ENCODE measurements at regions not wholly inside any gene's neighbourhood (a gene's known extent, or its start where the extent isn't known, plus 50 kb on each side); places are given as distances from the start of the nearest gene placed in this dataset.

DNA sequence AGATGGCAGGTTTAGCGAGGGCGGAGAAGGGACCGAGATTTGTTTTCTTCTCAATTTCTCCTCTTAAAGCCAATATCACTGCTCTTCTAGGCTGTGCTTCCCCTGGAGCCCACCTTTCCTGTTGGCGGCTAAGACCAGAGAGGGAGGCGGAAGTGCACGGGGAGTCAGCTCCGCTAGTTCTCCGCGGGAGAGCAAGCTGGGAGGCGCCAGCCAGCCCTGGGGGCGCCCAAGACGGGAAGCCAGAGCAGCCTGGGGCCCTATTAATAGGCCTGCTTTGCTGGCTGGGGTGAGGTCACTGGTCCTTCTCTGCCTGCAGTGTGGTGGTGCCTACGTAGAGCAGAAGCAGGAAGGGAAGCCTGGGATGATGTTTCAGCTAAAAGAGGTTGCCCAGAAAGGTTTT is 61.6 kb downstream of the LSM5 start:
- DNase-seq: no peak
- H3K36me3 Mint-ChIP-seq (ENCODE audit: low read depth): no peaks in the 10 kb centered on the region
- no peak overlapping the region for H3K4me3 Mint-ChIP-seq
- H3K9me3 Mint-ChIP-seq: no peaks in the 10 kb centered on the region
- peaks cover 79% of the 10 kb centered on the region for H3K27me3 Mint-ChIP-seq
- no peak overlapping the region for H3K27ac Mint-ChIP-seq
- H3K4me1 Mint-ChIP-seq (ENCODE audit: low read depth): no peaks in the 10 kb centered on the region

DNA sequence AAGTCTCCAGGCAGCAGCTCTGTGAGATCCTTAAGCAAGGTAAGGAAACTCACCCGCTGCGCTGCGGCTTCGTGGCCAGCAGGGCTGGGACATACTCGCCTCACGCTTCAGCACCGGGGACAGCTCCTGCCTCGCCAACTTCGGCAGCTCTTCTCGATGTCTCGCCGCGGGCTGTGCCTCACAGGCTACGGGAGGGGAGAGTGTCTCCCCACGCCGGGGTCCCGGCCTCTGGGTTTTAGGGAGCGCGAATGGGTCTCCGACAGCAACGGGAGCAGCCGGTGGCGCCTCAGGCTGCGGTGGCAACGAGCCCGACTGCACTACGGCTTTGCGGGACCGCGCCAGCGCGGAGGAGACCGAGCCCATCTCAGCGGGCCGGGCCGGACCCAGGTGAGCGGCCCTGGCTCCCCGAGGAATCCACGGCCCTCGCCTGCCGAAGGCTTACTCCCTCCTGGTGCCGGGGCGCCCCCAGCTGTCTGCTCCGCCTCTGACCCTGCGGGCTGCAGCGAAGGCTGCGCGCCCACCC is 62.4 kb downstream of the LSM5 start:
- DNase-seq: peak; percentile 74
- H3K9me3 Mint-ChIP-seq: no peaks in the 10 kb centered on the region
- no peaks in the 10 kb centered on the region for H3K36me3 Mint-ChIP-seq (ENCODE audit: low read depth)
- H3K4me1 Mint-ChIP-seq (ENCODE audit: low read depth): no peaks in the 10 kb centered on the region
- no peak overlapping the region for H3K4me3 Mint-ChIP-seq
- peaks cover 79% of the 10 kb centered on the region for H3K27me3 Mint-ChIP-seq
- H3K27ac Mint-ChIP-seq: no peak overlapping the region

GRCh38 chr7:32416846-32417245 is 73.3 kb downstream of the LSM5 start:
- H3K27me3 Mint-ChIP-seq: peaks cover 24% of the 10 kb centered on the region
- H3K9me3 Mint-ChIP-seq: no peaks in the 10 kb centered on the region
- no peak overlapping the region for H3K4me3 Mint-ChIP-seq
- no peak overlapping the region for H3K27ac Mint-ChIP-seq
- DNase-seq: no peak
- H3K4me1 Mint-ChIP-seq (ENCODE audit: low read depth): no peaks in the 10 kb centered on the region
- no peaks in the 10 kb centered on the region for H3K36me3 Mint-ChIP-seq (ENCODE audit: low read depth)

DNA sequence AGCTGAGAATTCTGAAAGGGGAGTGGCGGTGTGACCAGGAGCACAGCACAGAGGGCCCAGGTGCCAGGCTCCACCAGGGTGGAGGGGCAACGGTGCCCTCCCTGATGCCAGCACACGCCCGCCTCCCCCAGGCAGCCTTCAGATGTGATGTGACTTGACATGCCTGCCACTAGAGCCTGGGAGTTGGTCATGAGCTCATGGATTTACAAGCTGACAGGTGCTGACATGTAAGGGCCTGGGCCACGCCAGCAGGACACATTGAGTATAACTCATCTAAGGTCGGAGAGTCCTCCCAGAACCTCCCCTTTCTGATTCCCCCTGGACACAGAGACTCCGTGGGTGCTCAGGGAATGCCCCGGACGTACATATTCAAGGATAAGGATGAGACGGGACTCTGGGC is 74.2 kb downstream of the LSM5 start:
- H3K9me3 Mint-ChIP-seq: no peaks in the 10 kb centered on the region
- no peaks in the 10 kb centered on the region for H3K4me1 Mint-ChIP-seq (ENCODE audit: low read depth)
- no peak overlapping the region for H3K27ac Mint-ChIP-seq
- no peak overlapping the region for H3K4me3 Mint-ChIP-seq
- DNase-seq: no peak
- peaks cover 28% of the 10 kb centered on the region for H3K27me3 Mint-ChIP-seq
- no peaks in the 10 kb centered on the region for H3K36me3 Mint-ChIP-seq (ENCODE audit: low read depth)

DNA sequence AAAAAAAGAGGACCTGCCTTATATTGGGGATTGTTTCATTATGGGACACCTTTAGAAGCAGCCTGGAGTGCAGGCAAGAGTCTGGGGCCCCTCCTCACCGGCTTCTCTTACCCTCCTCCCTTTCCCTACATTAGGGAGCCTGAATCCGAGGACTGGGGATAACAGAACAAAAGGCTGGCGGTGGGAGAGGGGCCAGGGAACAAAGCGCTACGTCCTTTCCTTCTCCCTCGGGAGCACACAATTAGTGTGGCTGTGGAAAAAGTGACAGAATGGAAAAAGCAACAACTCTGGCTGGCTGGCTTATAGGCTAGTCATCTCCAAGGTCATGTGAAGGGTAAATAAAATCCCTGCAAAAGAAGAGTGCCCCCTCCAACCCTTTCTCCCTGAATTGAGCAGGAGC is 74.7 kb downstream of the LSM5 start:
- Mint-ChIP-seq H3K4me1 (ENCODE audit: low read depth) (no peaks in the 10 kb centered on the region), H3K4me3 (no peak overlapping the region), H3K27me3 (peaks cover 29% of the 10 kb centered on the region), H3K9me3 (no peaks in the 10 kb centered on the region), H3K36me3 (ENCODE audit: low read depth) (no peaks in the 10 kb centered on the region), H3K27ac (no peak overlapping the region)
- no peak for DNase-seq

DNA sequence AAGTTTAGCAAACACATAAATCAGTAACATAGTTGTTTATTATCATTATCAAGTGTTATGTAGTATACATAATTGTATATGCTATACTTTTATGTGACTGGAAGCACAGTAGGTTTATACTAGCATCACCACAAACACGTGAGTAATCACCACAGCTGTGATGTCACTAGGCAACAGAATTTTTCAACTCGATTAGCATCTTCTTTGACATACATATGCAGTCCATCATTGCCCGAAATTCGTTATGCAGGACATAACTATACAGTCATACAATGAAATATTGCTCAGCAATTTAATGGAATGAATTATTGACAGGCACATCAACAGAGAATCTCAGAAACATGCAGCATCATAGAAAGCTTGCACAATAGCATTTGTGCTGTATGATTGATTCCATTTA is 77.7 kb downstream of the LSM5 start:
- Mint-ChIP-seq H3K36me3 (ENCODE audit: low read depth) (no peaks in the 10 kb centered on the region), H3K9me3 (no peaks in the 10 kb centered on the region), H3K27ac (no peak overlapping the region), H3K4me3 (no peak overlapping the region), H3K4me1 (ENCODE audit: low read depth) (no peaks in the 10 kb centered on the region), H3K27me3 (peaks cover 23% of the 10 kb centered on the region)
- no peak for DNase-seq

DNA sequence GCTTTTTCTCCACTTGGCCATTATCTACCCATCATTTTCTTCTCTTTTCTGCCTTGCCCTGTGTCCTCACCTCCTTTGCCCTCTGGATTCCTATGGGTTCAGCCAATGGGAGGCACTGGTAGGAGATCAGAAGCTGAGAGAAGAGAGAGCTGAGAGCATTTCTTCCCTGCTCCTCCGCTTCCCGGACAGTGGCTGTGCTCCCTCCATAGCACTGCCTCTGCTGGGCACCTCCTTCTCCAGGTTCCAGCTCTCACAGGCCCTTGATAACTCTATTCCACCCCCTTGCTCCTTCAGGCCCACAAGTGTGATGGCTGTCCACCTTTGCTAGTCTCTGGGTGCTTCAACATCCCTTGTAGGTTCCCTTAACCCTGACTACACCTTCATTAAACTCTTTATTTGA is 79.6 kb downstream of the LSM5 start:
- no peaks in the 10 kb centered on the region for H3K4me1 Mint-ChIP-seq (ENCODE audit: low read depth)
- H3K4me3 Mint-ChIP-seq: no peak overlapping the region
- DNase-seq: no peak
- H3K36me3 Mint-ChIP-seq (ENCODE audit: low read depth): no peaks in the 10 kb centered on the region
- peaks cover 13% of the 10 kb centered on the region for H3K27me3 Mint-ChIP-seq
- no peaks in the 10 kb centered on the region for H3K9me3 Mint-ChIP-seq
- no peak overlapping the region for H3K27ac Mint-ChIP-seq

DNA sequence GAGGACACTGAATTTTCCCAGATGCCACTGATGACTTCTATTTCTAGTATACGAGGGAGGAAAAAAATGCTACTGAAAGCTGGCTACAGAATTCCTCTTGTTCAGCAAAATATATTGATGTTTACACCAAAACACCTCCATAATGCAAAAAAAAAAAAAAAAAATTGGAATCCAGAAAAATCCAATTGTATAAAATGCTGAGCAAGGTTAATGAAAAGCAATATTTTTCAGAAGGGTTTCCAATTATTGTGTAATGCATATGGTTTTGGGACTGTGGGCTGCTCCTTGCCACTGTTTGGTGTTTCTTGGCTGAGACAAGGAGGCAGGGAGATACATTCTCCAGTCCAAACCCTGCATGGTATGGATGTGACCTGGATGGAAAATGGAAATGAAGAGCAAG is 83.8 kb downstream of the LSM5 start:
- no peaks in the 10 kb centered on the region for H3K4me1 Mint-ChIP-seq (ENCODE audit: low read depth)
- H3K27ac Mint-ChIP-seq: no peak overlapping the region
- no peaks in the 10 kb centered on the region for H3K36me3 Mint-ChIP-seq (ENCODE audit: low read depth)
- H3K9me3 Mint-ChIP-seq: no peaks in the 10 kb centered on the region
- H3K27me3 Mint-ChIP-seq: peaks cover 17% of the 10 kb centered on the region
- DNase-seq: no peak
- H3K4me3 Mint-ChIP-seq: no peak overlapping the region

GRCh38 chr7:32403463-32404229 is 86.5 kb downstream of the LSM5 start:
- Mint-ChIP-seq H3K36me3 (ENCODE audit: low read depth) (no peaks in the 10 kb centered on the region), H3K4me3 (no peak overlapping the region), H3K4me1 (ENCODE audit: low read depth) (no peaks in the 10 kb centered on the region), H3K9me3 (no peaks in the 10 kb centered on the region), H3K27ac (no peak overlapping the region), H3K27me3 (peaks cover 13% of the 10 kb centered on the region)
- DNase-seq: no peak

- no peaks in the 10 kb centered on the region for H3K4me1 Mint-ChIP-seq (ENCODE audit: low read depth)
- H3K36me3 Mint-ChIP-seq (ENCODE audit: low read depth): no peaks in the 10 kb centered on the region
- no peak overlapping the region for H3K27ac Mint-ChIP-seq
- no peak overlapping the region for H3K4me3 Mint-ChIP-seq
- peaks cover 8% of the 10 kb centered on the region for H3K27me3 Mint-ChIP-seq
- no peaks in the 10 kb centered on the region for H3K9me3 Mint-ChIP-seq
- no peak for DNase-seq
These were observed 89.5 kb downstream of the LSM5 start for GRCh38 chr7:32400676-32401075.

GRCh38 chr7:32399311-32399710 is 90.9 kb downstream of the LSM5 start:
- Mint-ChIP-seq H3K9me3 (no peaks in the 10 kb centered on the region), H3K27ac (no peak overlapping the region), H3K27me3 (peaks cover 6% of the 10 kb centered on the region), H3K4me1 (ENCODE audit: low read depth) (no peaks in the 10 kb centered on the region), H3K4me3 (no peak overlapping the region), H3K36me3 (ENCODE audit: low read depth) (no peaks in the 10 kb centered on the region)
- DNase-seq: no peak

GRCh38 chr7:32395168-32395567 is 95.0 kb downstream of the LSM5 start:
- no peak for DNase-seq
- Mint-ChIP-seq H3K27me3 (no peaks in the 10 kb centered on the region), H3K9me3 (no peaks in the 10 kb centered on the region), H3K36me3 (ENCODE audit: low read depth) (no peaks in the 10 kb centered on the region), H3K4me3 (no peak overlapping the region), H3K4me1 (ENCODE audit: low read depth) (no peaks in the 10 kb centered on the region), H3K27ac (no peak overlapping the region)

GRCh38 chr7:32393861-32394260 is 96.3 kb downstream of the LSM5 start:
- Mint-ChIP-seq H3K9me3 (no peaks in the 10 kb centered on the region), H3K4me3 (no peak overlapping the region), H3K27ac (no peak overlapping the region), H3K4me1 (ENCODE audit: low read depth) (no peaks in the 10 kb centered on the region), H3K36me3 (ENCODE audit: low read depth) (no peaks in the 10 kb centered on the region), H3K27me3 (no peaks in the 10 kb centered on the region)
- DNase-seq: no peak

DNA sequence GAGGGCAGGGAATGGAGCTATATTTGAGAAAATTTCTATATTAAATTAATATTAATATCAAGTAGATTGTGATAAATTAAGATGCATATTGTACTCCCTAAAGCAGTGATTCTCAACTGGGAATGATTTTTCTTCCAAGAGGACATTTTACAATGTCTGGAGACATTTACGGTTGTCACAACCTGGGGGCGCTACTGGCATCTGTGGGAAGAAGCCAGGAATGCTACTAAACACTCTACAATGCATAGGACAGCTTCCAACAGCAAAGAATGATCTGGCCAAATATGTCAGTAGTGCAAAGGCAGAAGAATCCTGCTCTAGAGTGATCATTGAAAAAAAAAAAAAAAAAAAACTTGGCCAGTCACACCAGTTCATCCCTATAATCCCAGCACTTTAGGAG is 100.0 kb downstream of the LSM5 start:
- DNase-seq: no peak
- Mint-ChIP-seq H3K27me3 (no peaks in the 10 kb centered on the region), H3K4me3 (no peak overlapping the region), H3K4me1 (ENCODE audit: low read depth) (no peaks in the 10 kb centered on the region), H3K27ac (no peak overlapping the region), H3K36me3 (ENCODE audit: low read depth) (no peaks in the 10 kb centered on the region), H3K9me3 (no peaks in the 10 kb centered on the region)

DNA sequence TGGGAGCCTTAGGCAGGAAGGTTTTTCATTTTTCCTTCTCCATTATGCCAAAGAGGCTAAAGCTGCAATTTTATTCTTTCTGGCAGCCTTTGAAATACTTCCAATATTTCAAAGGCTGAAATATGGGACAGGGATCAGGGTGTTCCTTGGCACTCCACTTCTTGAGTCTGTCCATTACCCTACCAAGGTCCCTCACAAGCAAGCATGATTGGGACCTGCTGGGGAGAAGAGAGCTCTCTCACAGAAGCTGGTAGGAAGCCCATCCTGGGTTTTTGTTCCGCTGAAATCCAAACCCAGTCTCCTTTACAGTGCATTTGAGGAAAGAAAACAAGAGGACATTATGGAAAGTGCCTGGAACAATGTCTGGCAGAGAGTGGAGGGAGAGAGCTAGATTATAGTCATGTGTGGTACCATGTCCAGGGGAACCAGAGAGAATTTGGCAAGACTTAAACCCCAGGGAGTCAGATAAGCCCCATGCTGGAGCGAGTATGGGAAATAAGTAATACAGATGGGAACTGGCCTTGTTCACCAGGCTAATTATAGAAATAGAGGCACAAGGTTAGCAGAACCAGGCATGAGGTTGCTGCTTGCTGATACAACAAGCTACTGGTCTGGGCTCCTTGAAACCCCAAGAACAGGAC is 104.7 kb downstream of the LSM5 start:
- H3K36me3 Mint-ChIP-seq (ENCODE audit: low read depth): no peaks in the 10 kb centered on the region
- no peak overlapping the region for H3K4me3 Mint-ChIP-seq
- DNase-seq: no peak
- no peak overlapping the region for H3K27ac Mint-ChIP-seq
- no peaks in the 10 kb centered on the region for H3K4me1 Mint-ChIP-seq (ENCODE audit: low read depth)
- H3K9me3 Mint-ChIP-seq: no peaks in the 10 kb centered on the region
- H3K27me3 Mint-ChIP-seq: peaks cover 28% of the 10 kb centered on the region

All from activated T-cell treated with anti-CD3 and anti-CD28 coated beads, Interleukin-2, amount 50 U/mL, for 24 hours (primary cell).